OCI-LY1 (cell line): ENCODE measurements at regions not wholly inside any gene's neighbourhood (a gene's known extent, or its start where the extent isn't known, plus 50 kb on each side); places are given as distances from the start of the nearest gene placed in this dataset.

Experiments used
- EZH2 ChIP-seq: fragments of 200-600 bp; sonication (generic), shearing (Covaris generic); IDR thresholded peaks from 2 replicates; pipeline ENCODE4 v1.8.0; 2017; ENCODE audit warnings: borderline replicate concordance, mixed run types, mild to moderate bottlenecking, antibody characterized with exemption, low read length, moderate library complexity, mixed read lengths
- TF ChIP-seq, protein P1 (sequence below): fragments of 200-600 bp; sonication (generic), shearing (Covaris generic); IDR thresholded peaks from 2 replicates; pipeline ENCODE4 v1.5.1; 2017; ENCODE audit warnings: mild to moderate bottlenecking, antibody characterized with exemption, low read length, moderate library complexity, mixed read lengths

- TF ChIP-seq, protein P1, sequence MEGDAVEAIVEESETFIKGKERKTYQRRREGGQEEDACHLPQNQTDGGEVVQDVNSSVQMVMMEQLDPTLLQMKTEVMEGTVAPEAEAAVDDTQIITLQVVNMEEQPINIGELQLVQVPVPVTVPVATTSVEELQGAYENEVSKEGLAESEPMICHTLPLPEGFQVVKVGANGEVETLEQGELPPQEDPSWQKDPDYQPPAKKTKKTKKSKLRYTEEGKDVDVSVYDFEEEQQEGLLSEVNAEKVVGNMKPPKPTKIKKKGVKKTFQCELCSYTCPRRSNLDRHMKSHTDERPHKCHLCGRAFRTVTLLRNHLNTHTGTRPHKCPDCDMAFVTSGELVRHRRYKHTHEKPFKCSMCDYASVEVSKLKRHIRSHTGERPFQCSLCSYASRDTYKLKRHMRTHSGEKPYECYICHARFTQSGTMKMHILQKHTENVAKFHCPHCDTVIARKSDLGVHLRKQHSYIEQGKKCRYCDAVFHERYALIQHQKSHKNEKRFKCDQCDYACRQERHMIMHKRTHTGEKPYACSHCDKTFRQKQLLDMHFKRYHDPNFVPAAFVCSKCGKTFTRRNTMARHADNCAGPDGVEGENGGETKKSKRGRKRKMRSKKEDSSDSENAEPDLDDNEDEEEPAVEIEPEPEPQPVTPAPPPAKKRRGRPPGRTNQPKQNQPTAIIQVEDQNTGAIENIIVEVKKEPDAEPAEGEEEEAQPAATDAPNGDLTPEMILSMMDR, result no peak
- no peak for TF ChIP-seq EZH2
These were observed 510.2 kb upstream of the LCORL start for GRCh38 chr4:18531731-18532130.
